ENCODE measurements at regions not wholly inside any gene's neighbourhood (a gene's known extent, or its start where the extent isn't known, plus 50 kb on each side); places are given as distances from the start of the nearest gene placed in this dataset.

- no peak for DNase-seq (ENCODE audit: low read depth)
Observed at GRCh38 chr16:85426806-85427205, 186.3 kb upstream of the GSE1 start.

DNA sequence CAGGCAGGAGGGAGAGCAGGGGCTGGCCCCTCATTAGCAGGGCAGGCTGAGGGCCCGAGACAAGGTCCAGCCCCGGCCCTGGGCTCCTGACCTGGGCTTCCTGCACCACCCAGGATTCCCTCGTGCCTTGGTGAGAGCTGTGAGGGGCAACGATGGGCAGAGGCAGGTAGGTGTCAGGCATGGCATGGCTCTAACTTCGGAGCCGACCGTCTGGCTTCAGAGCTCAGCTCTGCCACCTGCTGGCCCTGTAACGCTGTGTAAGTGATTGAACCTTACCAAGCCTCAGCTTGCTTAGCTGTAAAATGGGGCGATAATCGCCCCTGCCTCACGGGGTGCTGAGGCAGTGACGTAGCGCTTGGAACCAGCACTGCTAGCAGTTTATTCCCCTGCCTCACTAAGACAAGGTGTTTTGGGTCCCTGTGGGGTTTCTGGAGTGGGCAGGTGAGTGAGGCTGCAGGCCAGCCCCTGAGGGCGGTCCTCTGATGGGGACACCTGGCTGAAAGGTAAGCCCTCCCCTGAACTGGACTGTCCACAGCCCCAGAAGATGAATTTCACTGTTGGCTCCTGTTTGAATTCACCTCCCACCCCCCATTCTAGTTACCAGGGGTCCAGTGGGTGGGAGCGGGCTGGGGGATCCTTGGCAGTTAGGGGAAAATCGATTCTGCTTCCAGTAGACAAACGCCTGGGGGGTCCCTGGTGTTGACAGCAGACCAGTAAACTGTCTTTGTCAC lies 184.8 kb upstream of the GSE1 start:
- DNase-seq (ENCODE audit: low read depth) = no peak

- DNase-seq (ENCODE audit: low read depth) = no peak
Observed at GRCh38 chr16:85428899-85429775, 184.0 kb upstream of the GSE1 start.

GRCh38 chr16:85429776-85430522 lies 183.2 kb upstream of the GSE1 start:
- no peak for DNase-seq (ENCODE audit: low read depth)

DNA sequence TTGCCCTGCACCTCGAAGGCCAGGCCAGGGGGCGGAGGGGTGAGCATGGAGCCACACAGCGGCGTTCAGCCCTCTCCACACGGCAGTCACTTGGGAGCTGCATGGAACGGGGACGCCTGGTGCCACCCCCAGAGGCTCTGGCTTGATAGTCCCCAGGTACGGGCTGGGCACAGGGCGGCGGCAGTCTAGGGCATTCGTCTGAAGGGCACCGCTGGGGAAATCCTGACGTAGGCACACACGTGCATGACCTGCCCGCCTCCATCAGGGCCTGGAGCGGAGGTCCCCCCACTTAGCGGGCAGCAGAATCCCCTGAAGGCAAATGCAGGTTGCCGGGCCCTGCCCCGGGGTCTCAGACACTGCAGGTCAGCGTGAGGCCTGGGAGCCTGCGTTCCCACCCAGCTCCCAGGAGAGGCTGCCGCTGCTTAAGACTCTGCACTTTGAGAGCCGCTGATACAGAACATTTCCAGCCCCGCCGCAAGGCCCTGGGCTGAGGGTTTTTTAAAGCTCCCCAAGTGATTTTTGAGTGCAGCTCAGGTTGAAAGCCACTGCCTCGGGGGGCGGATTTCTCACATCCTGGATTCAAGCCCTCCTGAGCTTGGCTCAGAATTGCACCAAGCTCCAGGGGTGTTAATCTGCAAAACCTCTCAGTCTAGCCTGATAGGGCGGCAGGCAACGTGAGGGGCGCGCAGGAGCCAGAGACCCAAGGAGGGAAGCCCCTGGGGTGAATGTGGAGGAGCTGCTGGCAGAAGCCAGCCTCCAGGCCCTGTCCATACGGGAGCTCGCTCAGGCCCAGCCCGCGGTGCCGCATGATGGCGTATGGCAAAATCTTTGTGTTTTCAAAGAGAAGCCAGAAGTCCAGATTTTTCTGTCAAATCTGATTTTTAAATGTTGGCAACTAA lies 182.3 kb upstream of the GSE1 start:
- DNase-seq (ENCODE audit: low read depth) = no peak

- DNase-seq (ENCODE audit: low read depth) = no peak
Observed at GRCh38 chr16:85431431-85432124, 181.5 kb upstream of the GSE1 start.

GRCh38 chr16:85432606-85433005 lies 180.5 kb upstream of the GSE1 start:
- DNase-seq (ENCODE audit: low read depth) = no peak

- no peak for DNase-seq (ENCODE audit: low read depth)
Observed at GRCh38 chr16:85433477-85433876, 179.6 kb upstream of the GSE1 start.

- no peak for DNase-seq (ENCODE audit: low read depth)
Observed at GRCh38 chr16:85435286-85435685, 177.8 kb upstream of the GSE1 start.

- DNase-seq (ENCODE audit: low read depth) = no peak
Observed at GRCh38 chr16:85435700-85436099, 177.4 kb upstream of the GSE1 start.

- DNase-seq (ENCODE audit: low read depth) = no peak
Observed at GRCh38 chr16:85436207-85436606, 176.9 kb upstream of the GSE1 start.

DNA sequence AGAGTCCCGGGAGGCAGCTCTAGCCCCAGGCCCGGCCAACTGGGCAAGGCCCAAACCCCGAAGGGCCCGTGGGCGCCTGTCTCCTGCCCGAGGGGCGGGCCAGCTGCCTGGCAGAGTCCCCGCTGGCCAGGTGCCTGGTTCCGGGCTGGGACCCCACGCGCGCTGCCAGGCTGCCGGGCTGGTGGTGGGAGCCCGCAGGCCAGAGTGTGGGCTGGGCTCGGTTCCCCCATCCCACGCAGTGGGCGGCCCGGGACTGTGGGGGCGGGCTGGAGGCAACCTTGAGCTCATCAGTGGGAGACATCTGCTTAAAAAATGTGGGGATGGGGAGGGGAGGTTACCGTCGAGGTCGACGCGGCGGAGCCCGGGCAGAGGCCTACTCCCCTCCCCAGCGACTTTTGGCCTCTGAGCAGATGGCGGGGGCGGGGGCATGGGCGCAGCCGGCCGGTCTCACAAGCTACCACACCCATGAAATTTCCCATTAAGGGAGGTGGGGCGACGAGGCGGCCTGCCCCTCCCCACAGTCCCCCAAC lies 176.4 kb upstream of the GSE1 start:
- DNase-seq (ENCODE audit: low read depth) = no peak

GRCh38 chr16:85437166-85438052 lies 175.7 kb upstream of the GSE1 start:
- no peak for DNase-seq (ENCODE audit: low read depth)

- no peak for DNase-seq (ENCODE audit: low read depth)
Observed at GRCh38 chr16:85438981-85439685, 174.0 kb upstream of the GSE1 start.

GRCh38 chr16:85440744-85441143 lies 172.4 kb upstream of the GSE1 start:
- no peak for DNase-seq (ENCODE audit: low read depth)

DNA sequence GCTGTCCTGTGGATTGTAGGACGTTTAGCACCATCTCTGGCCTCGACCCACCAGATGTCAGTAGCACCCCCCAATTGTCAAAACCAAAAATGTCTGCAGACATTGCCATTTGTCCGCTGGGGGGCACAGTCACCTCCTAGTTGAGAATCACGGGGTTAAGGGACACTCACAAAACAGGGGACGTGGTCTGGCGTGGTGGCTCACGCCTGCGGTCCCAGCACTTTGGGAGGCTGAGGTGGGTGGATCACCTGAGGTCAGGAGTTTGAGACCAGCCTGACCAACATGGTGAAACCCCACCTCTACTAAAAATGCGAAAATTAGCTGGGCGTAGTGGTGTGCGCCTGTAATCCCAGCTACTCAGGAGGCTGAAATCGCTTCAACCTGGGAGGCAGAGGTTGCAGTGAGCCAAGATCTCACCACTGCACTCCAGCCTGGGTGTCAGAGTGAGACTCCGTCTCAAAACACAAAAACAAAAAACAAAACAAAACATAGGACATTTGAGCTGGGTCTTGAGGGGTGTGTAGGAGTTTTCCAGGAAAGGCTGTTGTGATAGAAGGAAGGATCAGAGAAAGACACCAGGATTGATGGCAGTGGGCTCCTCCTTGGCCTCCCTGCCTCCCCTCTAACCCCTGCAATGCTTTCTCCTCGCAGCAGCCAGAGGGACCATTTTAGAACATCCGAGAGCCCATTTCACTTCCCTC lies 171.8 kb upstream of the GSE1 start:
- DNase-seq (ENCODE audit: low read depth) = no peak

GRCh38 chr16:85441890-85442670 lies 171.0 kb upstream of the GSE1 start:
- no peak for DNase-seq (ENCODE audit: low read depth)

DNA sequence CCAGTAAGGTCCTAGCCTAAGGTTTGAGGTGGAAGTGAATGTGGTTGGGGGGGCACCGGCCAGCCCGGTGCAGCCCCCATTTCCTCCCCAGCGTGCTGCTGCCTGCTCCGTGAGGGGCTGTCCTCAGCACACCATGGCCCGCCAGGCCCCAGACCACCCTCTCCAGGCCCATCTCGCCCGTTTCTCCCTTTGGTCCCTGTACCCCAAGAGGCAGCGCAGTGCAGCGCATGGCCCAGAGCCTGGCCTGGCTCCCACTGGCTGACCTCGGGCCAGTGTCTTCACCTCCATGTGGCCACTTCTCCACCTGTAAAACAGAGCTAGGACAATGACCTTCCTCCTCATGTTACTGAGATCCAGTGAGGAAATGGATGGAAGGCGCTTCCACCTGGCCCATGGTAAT lies 170.0 kb upstream of the GSE1 start:
- DNase-seq (ENCODE audit: low read depth) = no peak

Measured in HS-27A (cell line).